Neural cell (in vitro differentiated cells): ENCODE measurements at regions not wholly inside any gene's neighbourhood (a gene's known extent, or its start where the extent isn't known, plus 50 kb on each side); places are given as distances from the start of the nearest gene placed in this dataset.

Experiments
- H2AFZ ChIP-seq: fragments of 200-600, 300-800 bp; sonication (generic), shearing (Covaris generic); 2 replicates; pipeline ENCODE4 v1.6.0; 2014; ENCODE audit warnings: low read depth, mild to moderate bottlenecking, antibody characterized with exemption, low read length, moderate library complexity
- H3F3A ChIP-seq: fragments of 200-600 bp; shearing (Covaris generic); 2 replicates; pipeline ENCODE4 v1.6.1; 2016; ENCODE audit warnings: mild to moderate bottlenecking, moderate library complexity, mixed read lengths, antibody characterized with exemption, low read length; ENCODE audit not compliant: insufficient read depth, poor library complexity, severe bottlenecking
- H3K27ac ChIP-seq: fragments of 200-600, 300-800 bp; sonication (generic), shearing (Covaris generic); 2 replicates; pipeline ENCODE4 v1.5.1; 2014; ENCODE audit warnings: mild to moderate bottlenecking, low read length, moderate library complexity
- H3K27me3 ChIP-seq: fragments of 300-800, 200-600 bp; sonication (generic), shearing (Covaris generic); 2 replicates; pipeline ENCODE4 v1.6.0; 2014; ENCODE audit warnings: mild to moderate bottlenecking, low read depth, low read length, moderate library complexity; ENCODE audit not compliant: insufficient read depth
- H3K36me3 ChIP-seq: fragments of 300-800, 200-600 bp; sonication (generic), shearing (Covaris generic); 2 replicates; pipeline ENCODE4 v1.5.1; 2014; ENCODE audit warnings: mild to moderate bottlenecking, antibody characterized with exemption, low read length, moderate library complexity; ENCODE audit not compliant: insufficient read depth
- H3K4me2 ChIP-seq: fragments of 300-800, 200-600 bp; sonication (generic), shearing (Covaris generic); 2 replicates; pipeline ENCODE4 v1.6.0; 2014; ENCODE audit warnings: mild to moderate bottlenecking, low read length
- H3K4me3 ChIP-seq: fragments of 300-800, 200-600 bp; sonication (generic), shearing (Covaris generic); 2 replicates; pipeline ENCODE4 v1.5.1; 2014; ENCODE audit warnings: mild to moderate bottlenecking, low read length, moderate library complexity
- H3K79me2 ChIP-seq: fragments of 200-600 bp; shearing (Covaris generic); replicated peaks from 2 replicates; pipeline ENCODE4 v1.6.0; 2014; ENCODE audit warnings: mild to moderate bottlenecking, low read length, moderate library complexity; ENCODE audit not compliant: insufficient read depth
- H3K9ac ChIP-seq: fragments of 300-800, 200-600 bp; sonication (generic), shearing (Covaris generic); 2 replicates; pipeline ENCODE4 v1.6.1; 2016; ENCODE audit warnings: mild to moderate bottlenecking, low read length, mixed read lengths
- H3K9me2 ChIP-seq: fragments of 200-600 bp; shearing (Covaris generic); 2 replicates; pipeline ENCODE4 v1.6.1; 2016; ENCODE audit warnings: mild to moderate bottlenecking, low read length, mixed read lengths; ENCODE audit not compliant: insufficient read depth
- H3K9me3 ChIP-seq: fragments of 200-600, 300-800 bp; sonication (generic), shearing (Covaris generic); 2 replicates; pipeline ENCODE4 v1.6.1; 2016; ENCODE audit warnings: mild to moderate bottlenecking, mixed run types, low read length, moderate library complexity, mixed read lengths
- H4K20me1 ChIP-seq: fragments of 200-600 bp; shearing (Covaris generic); 2 replicates; pipeline ENCODE4 v1.6.1; 2016; ENCODE audit warnings: mild to moderate bottlenecking, mixed run types; ENCODE audit not compliant: insufficient read depth
- EP300 ChIP-seq: fragments of 450-650 bp; conservative IDR thresholded peaks from 2 replicates; pipeline ENCODE4 v1.6.1; 2014; ENCODE audit warnings: antibody characterized with exemption, mild to moderate bottlenecking, moderate library complexity; ENCODE audit not compliant: poor library complexity, severe bottlenecking
- EZH2 ChIP-seq: fragments of 200-600, 300-800 bp; shearing (Covaris generic), sonication (generic); IDR thresholded peaks from 2 replicates; pipeline ENCODE4 v1.6.1; 2014; ENCODE audit warnings: antibody characterized with exemption, low read length, borderline replicate concordance, mild to moderate bottlenecking; ENCODE audit not compliant: insufficient read depth, poor library complexity, severe bottlenecking
- MXI1 ChIP-seq: fragments of 450-650 bp; conservative IDR thresholded peaks from 2 replicates; pipeline ENCODE4 v1.6.1; 2014; ENCODE audit warnings: antibody characterized with exemption, mild to moderate bottlenecking; ENCODE audit not compliant: poor library complexity, severe bottlenecking
- POLR2AphosphoS5 ChIP-seq: IDR thresholded peaks from 2 replicates; pipeline ENCODE4 v1.6.1; 2012
- RAD21 ChIP-seq: fragments of 450-650 bp; conservative IDR thresholded peaks from 2 replicates; pipeline ENCODE4 v1.6.1; 2014; ENCODE audit warnings: antibody characterized with exemption, mild to moderate bottlenecking, moderate library complexity
- SMC3 ChIP-seq: fragments of 450-650 bp; conservative IDR thresholded peaks from 2 replicates; pipeline ENCODE4 v1.6.1; 2014; ENCODE audit warnings: antibody characterized with exemption, mild to moderate bottlenecking, moderate library complexity; ENCODE audit not compliant: poor library complexity
- TAF1 ChIP-seq: IDR thresholded peaks from 2 replicates; pipeline ENCODE4 v1.6.1; 2012; ENCODE audit warnings: low read depth
- TF ChIP-seq, protein P1 (sequence below): IDR thresholded peaks from 2 replicates; pipeline ENCODE4 v1.6.1; 2012; ENCODE audit warnings: borderline replicate concordance
- TF ChIP-seq, protein P2 (sequence below): fragments of 450-650 bp; IDR thresholded peaks from 2 replicates; pipeline ENCODE4 v1.5.1; 2014; ENCODE audit warnings: antibody characterized with exemption, mild to moderate bottlenecking, moderate library complexity; ENCODE audit not compliant: poor library complexity, severe bottlenecking

DNA sequence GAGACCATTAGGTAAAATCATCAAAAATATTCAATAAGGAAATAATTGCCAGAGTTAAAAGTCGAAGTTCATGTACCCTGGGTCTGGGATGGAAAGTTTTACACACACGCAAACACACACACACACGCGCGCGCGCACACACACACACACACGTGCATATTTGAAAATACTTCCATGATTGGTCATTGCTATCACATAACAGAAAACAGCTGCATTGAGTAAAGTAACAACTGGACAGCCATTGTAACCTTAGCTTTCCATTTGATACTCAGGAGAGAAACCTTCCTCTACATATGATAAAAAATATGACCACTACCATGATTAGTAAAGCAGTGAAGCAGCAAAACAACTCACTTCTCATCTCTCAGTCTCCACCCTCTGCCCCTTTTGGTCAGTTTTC lies 490.0 kb upstream of the SGCG start:
- Histone ChIP-seq H3K9me3 (peaks cover 3% of the 10 kb centered on the region), H4K20me1 (no peaks in the 10 kb centered on the region), H3K4me3 (no peak overlapping the region), H3K4me2 (no peak overlapping the region), H3K27me3 (no peaks in the 10 kb centered on the region), H2AFZ (no peak overlapping the region), H3K9ac (no peak overlapping the region), H3K27ac (no peak overlapping the region), H3K9me2 (no peaks in the 10 kb centered on the region), H3F3A (no peaks in the 10 kb centered on the region), H3K79me2 (no peaks in the 10 kb centered on the region), H3K36me3 (no peaks in the 10 kb centered on the region)
- TF ChIP-seq POLR2AphosphoS5 (no peak), EP300 (no peak)

DNA sequence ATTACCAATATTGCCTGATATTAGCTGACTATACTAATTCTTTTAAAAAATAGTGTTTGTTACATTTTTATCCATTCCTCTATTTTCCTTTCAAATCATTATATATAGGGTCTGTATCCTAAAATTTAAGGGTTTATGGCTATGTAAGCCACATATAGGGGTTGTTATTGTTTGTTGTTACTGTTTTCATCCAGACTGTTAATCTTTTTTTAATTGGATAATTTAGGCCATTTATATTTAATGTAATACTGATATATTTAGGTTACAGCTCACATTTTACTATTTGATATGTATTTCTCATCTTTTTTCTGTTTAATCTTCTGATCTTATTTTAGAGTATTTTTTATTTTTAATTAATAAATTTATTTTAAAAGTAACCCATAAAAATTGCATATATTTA lies 487.1 kb upstream of the SGCG start:
- H2AFZ ChIP-seq, result no peak overlapping the region
- H3K27ac ChIP-seq, result no peak overlapping the region
- no peaks in the 10 kb centered on the region for H3K9me3 ChIP-seq
- no peak overlapping the region for H3K4me2 ChIP-seq
- H3K36me3 ChIP-seq, result no peaks in the 10 kb centered on the region
- no peak overlapping the region for H3K4me3 ChIP-seq
- H3K79me2 ChIP-seq, result no peaks in the 10 kb centered on the region
- no peaks in the 10 kb centered on the region for H4K20me1 ChIP-seq
- TF ChIP-seq, protein P1, sequence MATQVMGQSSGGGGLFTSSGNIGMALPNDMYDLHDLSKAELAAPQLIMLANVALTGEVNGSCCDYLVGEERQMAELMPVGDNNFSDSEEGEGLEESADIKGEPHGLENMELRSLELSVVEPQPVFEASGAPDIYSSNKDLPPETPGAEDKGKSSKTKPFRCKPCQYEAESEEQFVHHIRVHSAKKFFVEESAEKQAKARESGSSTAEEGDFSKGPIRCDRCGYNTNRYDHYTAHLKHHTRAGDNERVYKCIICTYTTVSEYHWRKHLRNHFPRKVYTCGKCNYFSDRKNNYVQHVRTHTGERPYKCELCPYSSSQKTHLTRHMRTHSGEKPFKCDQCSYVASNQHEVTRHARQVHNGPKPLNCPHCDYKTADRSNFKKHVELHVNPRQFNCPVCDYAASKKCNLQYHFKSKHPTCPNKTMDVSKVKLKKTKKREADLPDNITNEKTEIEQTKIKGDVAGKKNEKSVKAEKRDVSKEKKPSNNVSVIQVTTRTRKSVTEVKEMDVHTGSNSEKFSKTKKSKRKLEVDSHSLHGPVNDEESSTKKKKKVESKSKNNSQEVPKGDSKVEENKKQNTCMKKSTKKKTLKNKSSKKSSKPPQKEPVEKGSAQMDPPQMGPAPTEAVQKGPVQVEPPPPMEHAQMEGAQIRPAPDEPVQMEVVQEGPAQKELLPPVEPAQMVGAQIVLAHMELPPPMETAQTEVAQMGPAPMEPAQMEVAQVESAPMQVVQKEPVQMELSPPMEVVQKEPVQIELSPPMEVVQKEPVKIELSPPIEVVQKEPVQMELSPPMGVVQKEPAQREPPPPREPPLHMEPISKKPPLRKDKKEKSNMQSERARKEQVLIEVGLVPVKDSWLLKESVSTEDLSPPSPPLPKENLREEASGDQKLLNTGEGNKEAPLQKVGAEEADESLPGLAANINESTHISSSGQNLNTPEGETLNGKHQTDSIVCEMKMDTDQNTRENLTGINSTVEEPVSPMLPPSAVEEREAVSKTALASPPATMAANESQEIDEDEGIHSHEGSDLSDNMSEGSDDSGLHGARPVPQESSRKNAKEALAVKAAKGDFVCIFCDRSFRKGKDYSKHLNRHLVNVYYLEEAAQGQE, result no peak
- no peak for TF ChIP-seq SMC3
- TF ChIP-seq, protein P2, sequence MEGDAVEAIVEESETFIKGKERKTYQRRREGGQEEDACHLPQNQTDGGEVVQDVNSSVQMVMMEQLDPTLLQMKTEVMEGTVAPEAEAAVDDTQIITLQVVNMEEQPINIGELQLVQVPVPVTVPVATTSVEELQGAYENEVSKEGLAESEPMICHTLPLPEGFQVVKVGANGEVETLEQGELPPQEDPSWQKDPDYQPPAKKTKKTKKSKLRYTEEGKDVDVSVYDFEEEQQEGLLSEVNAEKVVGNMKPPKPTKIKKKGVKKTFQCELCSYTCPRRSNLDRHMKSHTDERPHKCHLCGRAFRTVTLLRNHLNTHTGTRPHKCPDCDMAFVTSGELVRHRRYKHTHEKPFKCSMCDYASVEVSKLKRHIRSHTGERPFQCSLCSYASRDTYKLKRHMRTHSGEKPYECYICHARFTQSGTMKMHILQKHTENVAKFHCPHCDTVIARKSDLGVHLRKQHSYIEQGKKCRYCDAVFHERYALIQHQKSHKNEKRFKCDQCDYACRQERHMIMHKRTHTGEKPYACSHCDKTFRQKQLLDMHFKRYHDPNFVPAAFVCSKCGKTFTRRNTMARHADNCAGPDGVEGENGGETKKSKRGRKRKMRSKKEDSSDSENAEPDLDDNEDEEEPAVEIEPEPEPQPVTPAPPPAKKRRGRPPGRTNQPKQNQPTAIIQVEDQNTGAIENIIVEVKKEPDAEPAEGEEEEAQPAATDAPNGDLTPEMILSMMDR, result no peak
- no peak for TF ChIP-seq EP300
- no peak for TF ChIP-seq RAD21
- no peak for TF ChIP-seq MXI1
- no peak for TF ChIP-seq EZH2
- TF ChIP-seq POLR2AphosphoS5, result no peak
- TF ChIP-seq TAF1, result no peak
- no peaks in the 10 kb centered on the region for H3K9me2 ChIP-seq
- no peak overlapping the region for H3K9ac ChIP-seq
- no peaks in the 10 kb centered on the region for H3F3A ChIP-seq
- H3K27me3 ChIP-seq, result no peaks in the 10 kb centered on the region

DNA sequence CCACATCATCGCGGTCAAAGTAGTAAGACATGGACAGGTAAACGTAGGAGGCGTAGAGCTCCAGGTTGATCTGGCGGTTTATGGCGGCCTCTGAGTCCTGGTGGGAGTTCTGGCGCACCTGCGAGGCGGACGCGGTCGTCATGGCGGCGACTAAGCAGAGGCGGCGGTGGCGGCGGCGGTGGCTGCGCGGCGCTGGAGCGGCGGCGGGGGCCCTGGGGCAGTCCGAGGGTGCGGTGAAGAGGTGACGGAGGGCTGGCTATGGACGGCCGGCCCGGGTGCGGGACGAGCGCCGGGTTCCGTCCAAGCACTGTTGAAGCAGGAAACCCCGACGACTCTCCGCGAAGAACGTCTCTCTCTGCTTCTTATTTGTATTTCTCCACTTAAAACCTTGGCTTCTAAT lies 484.3 kb upstream of the SGCG start:
- Histone ChIP-seq H3K79me2 (no peaks in the 10 kb centered on the region), H3K4me3 (no peak overlapping the region), H3K9me3 (no peaks in the 10 kb centered on the region), H3K27me3 (no peaks in the 10 kb centered on the region), H4K20me1 (no peaks in the 10 kb centered on the region), H3K4me2 (no peak overlapping the region), H3F3A (no peaks in the 10 kb centered on the region), H3K27ac (no peak overlapping the region), H2AFZ (no peak overlapping the region), H3K9me2 (no peaks in the 10 kb centered on the region), H3K9ac (no peak overlapping the region), H3K36me3 (no peaks in the 10 kb centered on the region)
- TF ChIP-seq EZH2 (no peak), SMC3 (no peak), TAF1 (no peak)
